Left ventricle myocardium inferior (tissue), 1 donor: ENCODE measurements at regions not wholly inside any gene's neighbourhood (a gene's known extent, or its start where the extent isn't known, plus 50 kb on each side); places are given as distances from the start of the nearest gene placed in this dataset.

Source experiments
- DNase-seq: peaks from one replicate; pipeline ENCODE4 v3.0.0-alpha.2; 2020
- H3K27ac ChIP-seq: fragments of 200-600 bp; replicated peaks from 2 replicates; pipeline ENCODE4 v1.8.0; 2021
- H3K27me3 ChIP-seq: fragments of 200-600 bp; 2 replicates; pipeline ENCODE4 v1.8.0; 2021; ENCODE audit warnings: low read depth
- H3K36me3 ChIP-seq: fragments of 200-600 bp; 2 replicates; pipeline ENCODE4 v1.8.0; 2021
- H3K4me1 ChIP-seq: fragments of 200-600 bp; 2 replicates; pipeline ENCODE4 v1.8.0; 2021
- H3K4me3 ChIP-seq: fragments of 200-600 bp; 2 replicates; pipeline ENCODE4 v1.8.0; 2021; ENCODE audit warnings: mild to moderate bottlenecking, moderate library complexity
- H3K9me3 ChIP-seq: fragments of 200-600 bp; replicated peaks from 2 replicates; pipeline ENCODE4 v1.8.0; 2021
- intact Hi-C: fragments of 100-400 bp; cut with micrococcal nuclease; formaldehyde crosslinking; loops from one replicate; pipeline ENCODE4 v1.11.0; 2022
- TF ChIP-seq, protein P1 (sequence below): fragments of 200-600 bp; IDR thresholded peaks from 2 replicates; pipeline ENCODE4 v1.8.0; 2021; ENCODE audit warnings: antibody characterized with exemption, mild to moderate bottlenecking, borderline replicate concordance
- donor health status: DM: no; HTN: yes; CAD: no; lungs with severe emphysema.

DNA sequence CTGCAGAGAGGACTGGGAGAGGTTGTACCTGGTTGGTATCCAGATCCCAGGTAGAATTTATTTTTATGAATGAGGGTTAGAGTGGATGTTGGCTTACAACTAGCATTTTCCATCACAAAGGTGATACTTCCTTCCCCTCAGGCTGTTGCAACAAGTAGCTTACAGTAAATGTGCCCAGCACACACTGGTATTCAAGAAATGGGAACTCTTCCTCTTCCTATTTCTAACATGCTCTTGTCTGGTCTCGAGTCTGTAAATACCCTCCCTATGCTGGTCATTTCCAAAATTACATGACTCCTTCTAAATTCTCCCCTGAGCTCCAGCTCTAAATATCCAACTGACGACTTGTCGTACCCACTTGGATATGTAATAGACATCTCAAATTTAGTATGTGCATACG is 90.1 kb upstream of the FOXC1 start:
- H3K4me3 ChIP-seq, result no peak overlapping the region
- no peak overlapping the region for H3K27ac ChIP-seq
- peaks cover 10% of the 10 kb centered on the region for H3K9me3 ChIP-seq
- H3K36me3 ChIP-seq, result no peaks in the 10 kb centered on the region
- TF ChIP-seq, protein P1, sequence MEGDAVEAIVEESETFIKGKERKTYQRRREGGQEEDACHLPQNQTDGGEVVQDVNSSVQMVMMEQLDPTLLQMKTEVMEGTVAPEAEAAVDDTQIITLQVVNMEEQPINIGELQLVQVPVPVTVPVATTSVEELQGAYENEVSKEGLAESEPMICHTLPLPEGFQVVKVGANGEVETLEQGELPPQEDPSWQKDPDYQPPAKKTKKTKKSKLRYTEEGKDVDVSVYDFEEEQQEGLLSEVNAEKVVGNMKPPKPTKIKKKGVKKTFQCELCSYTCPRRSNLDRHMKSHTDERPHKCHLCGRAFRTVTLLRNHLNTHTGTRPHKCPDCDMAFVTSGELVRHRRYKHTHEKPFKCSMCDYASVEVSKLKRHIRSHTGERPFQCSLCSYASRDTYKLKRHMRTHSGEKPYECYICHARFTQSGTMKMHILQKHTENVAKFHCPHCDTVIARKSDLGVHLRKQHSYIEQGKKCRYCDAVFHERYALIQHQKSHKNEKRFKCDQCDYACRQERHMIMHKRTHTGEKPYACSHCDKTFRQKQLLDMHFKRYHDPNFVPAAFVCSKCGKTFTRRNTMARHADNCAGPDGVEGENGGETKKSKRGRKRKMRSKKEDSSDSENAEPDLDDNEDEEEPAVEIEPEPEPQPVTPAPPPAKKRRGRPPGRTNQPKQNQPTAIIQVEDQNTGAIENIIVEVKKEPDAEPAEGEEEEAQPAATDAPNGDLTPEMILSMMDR, result no peak
- no peak for DNase-seq
- peaks cover 8% of the 10 kb centered on the region for H3K4me1 ChIP-seq
- peaks cover 59% of the 10 kb centered on the region for H3K27me3 ChIP-seq
- intact Hi-C loops, result no loop called here

DNA sequence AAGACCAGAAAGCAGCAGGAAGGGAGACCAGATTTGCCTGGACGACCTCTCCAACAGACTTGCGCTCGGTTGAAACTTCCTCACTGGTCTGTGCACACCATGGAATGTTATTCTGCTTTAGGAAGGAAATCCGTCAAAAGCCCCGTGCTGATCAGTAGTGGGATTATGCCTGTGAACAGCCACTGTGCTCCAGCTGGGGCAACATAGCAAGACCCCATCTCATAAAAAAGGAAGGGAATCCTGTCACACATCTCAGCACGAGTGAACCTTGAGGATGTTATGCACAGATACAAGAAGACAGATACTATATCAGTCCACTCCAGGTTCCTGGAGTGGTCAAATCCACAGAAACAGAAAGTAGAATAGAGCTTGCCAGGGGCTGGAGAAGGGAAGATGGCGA is 86.9 kb upstream of the FOXC1 start:
- intact Hi-C loops, result no loop called here
- Histone ChIP-seq H3K27ac (no peak overlapping the region), H3K4me1 (peaks cover 28% of the 10 kb centered on the region), H3K27me3 (peaks cover 43% of the 10 kb centered on the region), H3K9me3 (peaks cover 5% of the 10 kb centered on the region), H3K4me3 (no peak overlapping the region), H3K36me3 (no peaks in the 10 kb centered on the region)
- DNase-seq, result no peak
- TF ChIP-seq, protein P1, result no peak

DNA sequence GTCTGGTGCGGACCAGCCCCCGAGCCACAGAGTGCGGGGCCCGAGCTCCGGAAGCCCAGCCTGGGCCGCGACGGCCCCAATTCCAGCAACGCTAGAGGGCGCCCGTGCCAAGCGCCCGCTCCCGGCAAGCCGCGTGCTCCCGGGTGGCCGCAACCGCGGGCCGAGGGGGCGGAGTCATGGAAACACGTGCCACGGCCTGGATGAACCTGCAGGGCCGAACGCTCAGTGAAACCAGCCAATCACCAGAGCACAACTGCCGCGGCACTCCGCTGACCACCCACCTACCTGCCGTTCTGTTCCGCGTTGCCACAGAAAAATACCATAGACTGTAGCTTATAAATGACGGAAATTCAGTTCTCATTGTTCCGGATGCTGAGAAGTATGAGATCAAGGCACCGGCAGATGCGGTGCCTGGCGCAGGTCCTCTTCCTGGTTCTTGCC is 85.7 kb upstream of the FOXC1 start:
- peak overlapping the region; percentile 45 for H3K4me3 ChIP-seq

DNA sequence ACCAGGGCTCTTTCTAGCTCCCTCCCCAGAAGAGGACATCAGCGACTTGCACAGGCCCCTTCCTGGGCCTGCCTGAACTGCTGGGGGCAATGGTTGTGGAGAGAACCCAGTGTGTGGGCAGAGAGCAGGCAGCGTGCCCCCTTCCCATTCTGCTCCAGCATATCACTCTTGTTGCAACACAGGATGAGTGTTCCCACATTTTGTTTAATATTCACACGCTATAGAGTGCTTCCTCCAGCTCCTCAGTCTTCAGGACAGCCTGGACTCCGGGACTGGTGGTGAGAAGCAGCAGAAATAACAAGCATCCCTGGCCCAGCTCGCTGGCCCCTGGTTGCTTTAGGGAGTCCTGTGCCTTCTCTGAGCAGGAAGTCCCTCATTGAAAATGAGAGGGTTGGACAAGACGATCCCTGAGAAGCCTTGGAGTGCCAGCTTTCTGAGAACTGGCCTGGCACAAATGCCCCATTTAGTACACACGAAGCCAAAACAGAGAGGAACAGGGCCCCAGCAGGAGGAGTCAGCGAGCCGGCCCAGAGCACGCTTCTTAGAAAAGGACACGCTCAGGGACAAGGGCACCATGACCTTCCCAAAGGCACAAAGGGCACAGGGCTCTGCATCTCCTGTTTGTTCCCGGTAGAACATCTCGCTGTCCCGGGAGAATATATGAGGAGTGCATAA is 84.2 kb upstream of the FOXC1 start:
- no peak overlapping the region for H3K4me3 ChIP-seq
- peaks cover 28% of the 10 kb centered on the region for H3K4me1 ChIP-seq
- intact Hi-C loops, result no loop called here
- TF ChIP-seq, protein P1, result no peak
- H3K27me3 ChIP-seq, result peaks cover 43% of the 10 kb centered on the region
- no peaks in the 10 kb centered on the region for H3K9me3 ChIP-seq
- no peak for DNase-seq
- peak overlapping the region; percentile 68 for H3K27ac ChIP-seq
- H3K36me3 ChIP-seq, result no peaks in the 10 kb centered on the region

More for the DNA sequence above, 85.7 kb upstream of the FOXC1 start:
- TF ChIP-seq, protein P1, result peak; percentile 72
- Histone ChIP-seq H3K9me3 (peaks cover 5% of the 10 kb centered on the region), H3K4me1 (peaks cover 28% of the 10 kb centered on the region), H3K27me3 (peaks cover 43% of the 10 kb centered on the region), H3K36me3 (no peaks in the 10 kb centered on the region), H3K27ac (no peak overlapping the region)
- intact Hi-C loops, result no loop called here
- DNase-seq, result peak; percentile 77

DNA sequence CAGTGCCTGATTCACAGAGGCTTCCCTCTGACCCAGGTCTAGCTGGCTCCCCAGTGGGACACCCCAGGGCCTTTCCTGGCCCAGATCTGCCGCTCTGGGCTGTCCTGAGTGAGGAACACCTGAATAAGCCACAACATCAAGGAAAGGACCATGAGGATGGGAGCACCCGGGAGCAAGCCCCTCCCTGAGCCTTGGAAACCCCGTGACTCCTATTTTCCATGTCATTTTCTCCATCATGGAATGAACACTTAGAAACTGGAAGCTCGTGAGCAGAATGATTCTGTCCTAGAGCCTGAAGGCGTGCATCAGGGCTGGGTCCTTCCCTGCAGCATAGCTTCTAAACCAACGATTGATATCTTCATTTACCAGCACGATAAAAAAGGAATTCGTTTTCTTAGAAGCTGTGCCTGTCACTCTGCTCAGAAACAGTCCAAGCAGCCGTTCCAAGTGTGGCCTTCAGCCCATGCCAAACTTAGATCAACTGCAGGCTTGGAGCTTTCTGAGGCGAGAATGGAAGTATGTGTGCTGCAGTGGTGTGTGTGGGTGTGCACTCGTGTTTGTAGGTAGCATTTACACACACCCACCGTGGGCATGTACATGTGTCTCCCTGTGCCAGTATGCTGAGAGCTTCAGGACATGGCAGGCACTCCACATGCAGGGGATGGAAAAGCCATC is 83.2 kb upstream of the FOXC1 start:
- H3K4me3 ChIP-seq, result peak overlapping the region; percentile 21
- no peak for DNase-seq
- H3K27ac ChIP-seq, result peak overlapping the region; percentile 68

More for the DNA sequence above, 83.2 kb upstream of the FOXC1 start:
- intact Hi-C loops, result no loop called here
- Histone ChIP-seq H3K36me3 (no peaks in the 10 kb centered on the region), H3K27me3 (peaks cover 40% of the 10 kb centered on the region), H3K9me3 (no peaks in the 10 kb centered on the region), H3K4me1 (peaks cover 28% of the 10 kb centered on the region)
- TF ChIP-seq, protein P1, result no peak
